HepG2 (cell line): ENCODE measurements at regions not wholly inside any gene's neighbourhood (a gene's known extent, or its start where the extent isn't known, plus 50 kb on each side); places are given as distances from the start of the nearest gene placed in this dataset.

Experiments
- ATAC-seq: fragments of 200-7000 bp; cut with Tn5 transposase; 3 replicates; pipeline ENCODE4 v1.9.1; 2020; ENCODE audit warnings: mild to moderate bottlenecking, moderate library complexity
- BruUV-seq: library from RNA; stranded (reverse); fragments of 400-500 nt; replicated peaks from 2 replicates; lab custom pipeline; 2021; lab: Mats Ljungman, UMichigan
- CTCF ChIA-PET: fragments of 300-600 bp; formaldehyde crosslinking; extraction: SDS; loops from one replicate; lab custom pipeline; 2021; ENCODE audit warnings: low total read pairs, inconsistent platforms, low intra/inter-chr PET ratio; lab: Yijun Ruan, JAX
- POLR2A ChIA-PET: fragments of 350-600 bp; sonication (Branson Sonifier 250); formaldehyde crosslinking; loops from one replicate; lab custom pipeline; 2020; ENCODE audit warnings: antibody characterized with exemption, inconsistent platforms; lab: Yijun Ruan, JAX
- DNase-seq: peaks from one replicate; pipeline ENCODE4 v3.0.0-alpha.2; 2015; ENCODE audit warnings: low spot score
- FAIRE-seq: peaks from 3 replicates; lab custom pipeline; 2011; peaks lifted over from hg19 to GRCh38; lab: Jason Lieb, UNC
- H2AFZ ChIP-seq: one replicate; pipeline ENCODE4 v1.6.1; 2011; ENCODE audit warnings: low read length, inconsistent platforms
- H3K27ac ChIP-seq: fragments of 300-600 bp; 3 replicates; pipeline ENCODE4 v1.8.0; 2011; ENCODE audit warnings: mixed run types, mild to moderate bottlenecking, mixed read lengths, low read length, inconsistent platforms; ENCODE audit not compliant: insufficient read depth; ENCODE audit errors: extremely low read length
- H3K27me3 ChIP-seq, 2 experiments: fragments of 200-600 bp in 1 of 2; 2 replicates in 1 of 2; 3 replicates in 1 of 2; pipeline versions ENCODE4 v1.6.0 to v1.8.0; 2011; ENCODE audit warnings: low read length in 2 of 2, mild to moderate bottlenecking in 2 of 2, moderate library complexity in 2 of 2, inconsistent platforms in 1 of 2; ENCODE audit not compliant: insufficient read depth in 2 of 2, control insufficient read depth in 1 of 2
- H3K36me3 ChIP-seq, 2 experiments: fragments of 200-600 bp in 1 of 2; replicated peaks in 1 of 2; 2 replicates in 1 of 2; 3 replicates in 1 of 2; pipeline versions ENCODE4 v1.5.1 to v1.8.0; 2011; ENCODE audit warnings: low read length in 2 of 2, inconsistent platforms in 1 of 2; ENCODE audit not compliant: insufficient read depth in 2 of 2, control insufficient read depth in 1 of 2
- H3K4me1 ChIP-seq: 2 replicates; pipeline ENCODE4 v1.5.1; 2012; ENCODE audit warnings: low read length, inconsistent platforms; ENCODE audit not compliant: insufficient read depth
- H3K4me2 ChIP-seq: 2 replicates; pipeline ENCODE4 v1.6.0; 2011; ENCODE audit warnings: low read depth, low read length, inconsistent platforms
- H3K4me3 ChIP-seq, 3 experiments: fragments of 200-600 bp in 1 of 3; sonication (generic), shearing (Covaris generic) in 1 of 3; replicated peaks in 1 of 3; 2 replicates each; pipeline ENCODE4 v1.5.1; 2011 to 2016; ENCODE audit warnings: low read length in 3 of 3, inconsistent platforms in 2 of 3, low read depth in 2 of 3, mild to moderate bottlenecking in 2 of 3, control low read depth in 1 of 3, mixed read lengths in 1 of 3; ENCODE audit not compliant: insufficient read depth in 1 of 3
- H3K79me2 ChIP-seq: one replicate; pipeline ENCODE4 v1.6.1; 2011; ENCODE audit warnings: low read length, inconsistent platforms; ENCODE audit not compliant: insufficient read depth
- H3K9ac ChIP-seq: 2 replicates; pipeline ENCODE4 v1.6.0; 2011; ENCODE audit warnings: mild to moderate bottlenecking, low read depth, low read length, inconsistent platforms; ENCODE audit not compliant: insufficient read depth
- H3K9me3 ChIP-seq: 2 replicates; pipeline ENCODE4 v1.5.1; 2012; ENCODE audit warnings: mild to moderate bottlenecking, low read length
- H4K20me1 ChIP-seq: 2 replicates; pipeline ENCODE4 v1.6.0; 2011; ENCODE audit warnings: inconsistent platforms, mild to moderate bottlenecking, low read length, moderate library complexity; ENCODE audit not compliant: insufficient read depth
- CENPX ChIP-seq: sonication (generic); formaldehyde crosslinking; IDR thresholded peaks from 2 replicates; pipeline ENCODE4 v1.9.0; 2021; ENCODE audit warnings: mild to moderate bottlenecking, missing genetic modification reagents, moderate library complexity
- DRAP1 ChIP-seq: IDR thresholded peaks from 2 replicates; pipeline ENCODE4 v1.6.1; 2016; ENCODE audit warnings: missing genetic modification reagents, missing compliant biosample characterization
- HNRNPH1 ChIP-seq: fragments of 200-400 bp; formaldehyde crosslinking; optimal IDR thresholded peaks from 2 replicates; pipeline ENCODE3; 2017; ENCODE audit warnings: mild to moderate bottlenecking, low read depth, low read length
- KLF11 ChIP-seq: IDR thresholded peaks from 2 replicates; pipeline ENCODE4 v1.6.1; 2016; ENCODE audit warnings: missing compliant biosample characterization
- MAFG ChIP-seq: sonication (generic); formaldehyde crosslinking; IDR thresholded peaks from 2 replicates; pipeline ENCODE4 v1.5.1; 2020; ENCODE audit warnings: mild to moderate bottlenecking, missing genetic modification reagents
- MXD3 ChIP-seq: IDR thresholded peaks from 2 replicates; pipeline ENCODE4 v1.6.1; 2016; ENCODE audit warnings: mild to moderate bottlenecking, missing biosample characterization, missing genetic modification reagents
- NFIC ChIP-seq: IDR thresholded peaks from 2 replicates; pipeline ENCODE4 v1.6.1; 2012; ENCODE audit warnings: mild to moderate bottlenecking, low read length, inconsistent platforms
- PCBP2 ChIP-seq: fragments of 200-400 bp; formaldehyde crosslinking; optimal IDR thresholded peaks from 2 replicates; pipeline ENCODE3; 2018; ENCODE audit warnings: low read length, low read depth; ENCODE audit not compliant: poor library complexity, severe bottlenecking
- PRDM4 ChIP-seq: sonication (generic); formaldehyde crosslinking; IDR thresholded peaks from 2 replicates; pipeline ENCODE4 v1.9.0; 2021; ENCODE audit warnings: missing genetic modification reagents, borderline replicate concordance
- SIN3B ChIP-seq: fragments of 150-350 bp; IDR thresholded peaks from 2 replicates; pipeline ENCODE4 v1.6.1; 2014; ENCODE audit warnings: low read length
- THAP9 ChIP-seq: sonication (generic); formaldehyde crosslinking; IDR thresholded peaks from 2 replicates; pipeline ENCODE4; 2020; ENCODE audit warnings: missing genetic modification reagents, mild to moderate bottlenecking, borderline replicate concordance
- ZNF230 ChIP-seq: sonication (generic); formaldehyde crosslinking; IDR thresholded peaks from 2 replicates; pipeline ENCODE4 v1.4.0; 2020; ENCODE audit warnings: mild to moderate bottlenecking, missing genetic modification reagents
- ZNF335 ChIP-seq: sonication (generic); formaldehyde crosslinking; IDR thresholded peaks from 2 replicates; pipeline ENCODE4 v1.4.0; 2020; ENCODE audit warnings: missing genetic modification reagents
- ZNF670 ChIP-seq: sonication (generic); formaldehyde crosslinking; IDR thresholded peaks from 2 replicates; pipeline ENCODE4 v1.8.0; 2022; ENCODE audit warnings: mild to moderate bottlenecking, missing genetic modification reagents, borderline replicate concordance
- ZNF720 ChIP-seq: sonication (generic); formaldehyde crosslinking; IDR thresholded peaks from 2 replicates; pipeline ENCODE4 v1.4.0; 2020; ENCODE audit warnings: missing genetic modification reagents
- WGBS: methylation state at CpG from one replicate; pipeline ENCODE4 v1.1.6; 2017; ENCODE audit warnings: low lambda C conversion rate; 5-methylcytosine and 5-hydroxymethylcytosine counted together
- in situ Hi-C: cut with HindIII; loops from 2 replicates; pipeline ENCODE4 v1.10.0; 2017; ENCODE audit warnings: low pct_unique_long_range_greater_than_20kb; ENCODE audit not compliant: extremely low pct_ligation_motif_present
- intact Hi-C: fragments of 100-400 bp; cut with micrococcal nuclease; formaldehyde crosslinking; loops from one replicate; pipeline ENCODE4 v1.10.0; 2022; ENCODE audit not compliant: unreplicated experiment
- TF ChIP-seq, protein P1 (sequence below): IDR thresholded peaks from 2 replicates; pipeline ENCODE4 v1.6.1; 2016; ENCODE audit warnings: control low read depth
- TF ChIP-seq, protein P2 (sequence below): sonication (generic); formaldehyde crosslinking; IDR thresholded peaks from 2 replicates; pipeline ENCODE4 v1.5.0; 2020; ENCODE audit warnings: missing genetic modification reagents

DNA sequence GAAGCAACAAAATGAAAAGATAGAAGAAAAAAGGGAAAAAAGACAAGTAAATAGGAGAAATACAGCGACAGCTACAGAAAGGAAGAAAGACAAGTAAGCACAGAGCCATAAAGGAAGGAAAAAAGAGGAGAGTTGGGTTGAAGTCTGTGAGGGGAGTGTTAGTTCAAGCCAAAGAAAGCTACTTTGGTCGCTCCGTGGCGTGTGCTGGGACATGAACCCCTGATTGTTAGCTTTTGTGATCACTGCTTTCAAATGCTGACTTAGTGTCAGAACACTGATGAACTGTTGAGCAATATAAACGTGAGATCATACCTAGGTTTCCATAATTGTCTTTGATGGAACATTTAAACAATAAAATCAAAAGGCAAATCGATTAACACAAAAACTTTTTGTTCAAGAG is 370.1 kb downstream of the TMEM161B start (continued):
- TF ChIP-seq THAP9 (no peak), NFIC (no peak), DRAP1 (CRISPR knock-in tag) (no peak)

DNA sequence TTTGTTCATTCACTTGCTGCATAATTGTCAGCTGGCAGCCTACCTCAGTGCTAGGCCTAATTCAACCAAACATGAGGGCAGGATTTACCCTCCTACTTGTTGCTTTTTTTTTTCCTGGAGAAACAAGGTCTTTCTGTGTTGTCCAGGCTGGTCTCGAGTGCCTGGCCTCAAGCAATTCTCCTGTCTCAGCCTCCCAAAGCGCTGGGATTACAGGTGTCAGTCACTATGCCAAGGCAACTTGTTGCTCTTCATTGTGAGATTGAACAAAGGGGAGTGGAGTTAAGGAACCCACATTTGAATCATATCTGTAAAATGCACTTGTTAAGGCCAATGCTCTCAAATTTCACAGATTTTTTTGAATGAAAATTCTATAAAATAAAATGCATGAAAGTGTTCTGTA is 380.5 kb downstream of the TMEM161B start:
- Histone ChIP-seq H3K9me3 (no peaks in the 10 kb centered on the region), H2AFZ (no peak overlapping the region), H3K79me2 (no peaks in the 10 kb centered on the region), H3K4me2 (no peak overlapping the region), H3K27ac (no peak overlapping the region), H3K9ac (no peak overlapping the region), H3K4me3 (no peak overlapping the region), H3K27me3 (no peaks in the 10 kb centered on the region), H3K36me3 (no peaks in the 10 kb centered on the region), H4K20me1 (no peaks in the 10 kb centered on the region), H3K4me1 (no peaks in the 10 kb centered on the region)
- DNase-seq (no peak), ATAC-seq (no peak), FAIRE-seq (no peak)
- no TSS peak for BruUV-seq
- ChIA-PET POLR2A (no interaction called here), CTCF (no interaction called here)
- intact Hi-C loops: no loop called here
- in situ Hi-C loops: no loop called here
- WGBS: 0% methylated on average over 2 of the region's 2 CpGs
- no peak for TF ChIP-seq ZNF670 (CRISPR knock-in tag)
- TF ChIP-seq ZNF720: no peak
- TF ChIP-seq MAFG (CRISPR knock-in tag): no peak
- TF ChIP-seq, protein P1, sequence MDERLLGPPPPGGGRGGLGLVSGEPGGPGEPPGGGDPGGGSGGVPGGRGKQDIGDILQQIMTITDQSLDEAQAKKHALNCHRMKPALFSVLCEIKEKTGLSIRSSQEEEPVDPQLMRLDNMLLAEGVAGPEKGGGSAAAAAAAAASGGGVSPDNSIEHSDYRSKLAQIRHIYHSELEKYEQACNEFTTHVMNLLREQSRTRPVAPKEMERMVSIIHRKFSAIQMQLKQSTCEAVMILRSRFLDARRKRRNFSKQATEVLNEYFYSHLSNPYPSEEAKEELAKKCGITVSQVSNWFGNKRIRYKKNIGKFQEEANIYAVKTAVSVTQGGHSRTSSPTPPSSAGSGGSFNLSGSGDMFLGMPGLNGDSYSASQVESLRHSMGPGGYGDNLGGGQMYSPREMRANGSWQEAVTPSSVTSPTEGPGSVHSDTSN (CRISPR knock-in tag): no peak
- no peak for TF ChIP-seq HNRNPH1
- TF ChIP-seq PRDM4 (CRISPR knock-in tag): no peak
- TF ChIP-seq PCBP2: no peak
- no peak for TF ChIP-seq ZNF335 (CRISPR knock-in tag)
- no peak for TF ChIP-seq KLF11 (CRISPR knock-in tag)
- TF ChIP-seq ZNF230 (CRISPR knock-in tag): no peak
- TF ChIP-seq MXD3: no peak
- TF ChIP-seq, protein P2, sequence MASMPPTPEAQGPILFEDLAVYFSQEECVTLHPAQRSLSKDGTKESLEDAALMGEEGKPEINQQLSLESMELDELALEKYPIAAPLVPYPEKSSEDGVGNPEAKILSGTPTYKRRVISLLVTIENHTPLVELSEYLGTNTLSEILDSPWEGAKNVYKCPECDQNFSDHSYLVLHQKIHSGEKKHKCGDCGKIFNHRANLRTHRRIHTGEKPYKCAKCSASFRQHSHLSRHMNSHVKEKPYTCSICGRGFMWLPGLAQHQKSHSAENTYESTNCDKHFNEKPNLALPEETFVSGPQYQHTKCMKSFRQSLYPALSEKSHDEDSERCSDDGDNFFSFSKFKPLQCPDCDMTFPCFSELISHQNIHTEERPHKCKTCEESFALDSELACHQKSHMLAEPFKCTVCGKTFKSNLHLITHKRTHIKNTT (CRISPR knock-in tag): no peak
- no peak for TF ChIP-seq SIN3B
- TF ChIP-seq CENPX (CRISPR knock-in tag): no peak
